Activated effector memory CD4-positive, alpha-beta T cell treated with Interleukin-2 at 50 U/mL for 16 hours (primary cell): ENCODE measurements at regions not wholly inside any gene's neighbourhood (a gene's known extent, or its start where the extent isn't known, plus 50 kb on each side); places are given as distances from the start of the nearest gene placed in this dataset.

Experiments used
- DNase-seq: peaks from one replicate; pipeline ENCODE4 v3.0.0-alpha.2; 2020

GRCh38 chr17:70525961-70526360 is 356.6 kb downstream of the KCNJ2 start:
- no peak for DNase-seq

GRCh38 chr17:70527364-70527888 is 358.1 kb downstream of the KCNJ2 start:
- DNase-seq: no peak

GRCh38 chr17:70533427-70533826 is 364.1 kb downstream of the KCNJ2 start:
- no peak for DNase-seq

- no peak for DNase-seq
Observed at GRCh38 chr17:70535986-70536385, 366.7 kb downstream of the KCNJ2 start.

GRCh38 chr17:70539132-70539924 is 370.0 kb downstream of the KCNJ2 start:
- DNase-seq: no peak

GRCh38 chr17:70542876-70543275 is 373.5 kb downstream of the KCNJ2 start:
- DNase-seq: no peak

GRCh38 chr17:70544317-70544716 is 375.0 kb downstream of the KCNJ2 start:
- DNase-seq: no peak

- no peak for DNase-seq
Observed at GRCh38 chr17:70552230-70552981, 383.1 kb downstream of the KCNJ2 start.

- no peak for DNase-seq
Observed at GRCh38 chr17:70552982-70553334, 383.6 kb downstream of the KCNJ2 start.

- no peak for DNase-seq
Observed at GRCh38 chr17:70555723-70556122, 386.4 kb downstream of the KCNJ2 start.

- DNase-seq: no peak
Observed at GRCh38 chr17:70558821-70559220, 389.5 kb downstream of the KCNJ2 start.

- no peak for DNase-seq
Observed at GRCh38 chr17:70560471-70560870, 391.1 kb downstream of the KCNJ2 start.

- DNase-seq: no peak
Observed at GRCh38 chr17:70562137-70562536, 392.8 kb downstream of the KCNJ2 start.

- DNase-seq: no peak
Observed at GRCh38 chr17:70563281-70563820, 394.0 kb downstream of the KCNJ2 start.

GRCh38 chr17:70564006-70564620 is 394.8 kb downstream of the KCNJ2 start:
- DNase-seq: no peak

- no peak for DNase-seq
Observed at GRCh38 chr17:70569128-70569527, 399.8 kb downstream of the KCNJ2 start.

- no peak for DNase-seq
Observed at GRCh38 chr17:70577456-70577855, 408.1 kb downstream of the KCNJ2 start.

GRCh38 chr17:70581459-70581858 is 412.1 kb downstream of the KCNJ2 start:
- DNase-seq: no peak

GRCh38 chr17:70582777-70583176 is 413.4 kb downstream of the KCNJ2 start:
- no peak for DNase-seq

GRCh38 chr17:70584255-70584654 is 414.9 kb downstream of the KCNJ2 start:
- no peak for DNase-seq

GRCh38 chr17:70588003-70588402 is 418.7 kb downstream of the KCNJ2 start:
- no peak for DNase-seq

- no peak for DNase-seq
Observed at GRCh38 chr17:70597774-70598173, 428.4 kb downstream of the KCNJ2 start.

- no peak for DNase-seq
Observed at GRCh38 chr17:70599198-70599597, 429.9 kb downstream of the KCNJ2 start.
